ENCODE measurements at regions not wholly inside any gene's neighbourhood (a gene's known extent, or its start where the extent isn't known, plus 50 kb on each side); places are given as distances from the start of the nearest gene placed in this dataset.

- TF ChIP-seq CTCF (conservative IDR thresholded peaks at IDR 0.05; ENCODE audit: low read depth, low read length) = no peak
- no peak overlapping the region for H3K4me3 ChIP-seq (ENCODE audit: low read length)
- DNase-seq (ENCODE audit: low read depth) = no peak
Observed at GRCh38 chr14:94907626-94908261, 137.8 kb upstream of the GSC start.

- TF ChIP-seq CTCF (conservative IDR thresholded peaks at IDR 0.05; ENCODE audit: low read depth, low read length) = no peak
Observed at GRCh38 chr14:94906991-94907587, 137.2 kb upstream of the GSC start.

GRCh38 chr14:94906577-94906976, 136.7 kb upstream of the GSC start:
- TF ChIP-seq CTCF (conservative IDR thresholded peaks at IDR 0.05; ENCODE audit: low read depth, low read length) = no peak
- DNase-seq (ENCODE audit: low read depth) = no peak
- H3K4me3 ChIP-seq (ENCODE audit: low read length) = no peak overlapping the region

More at GRCh38 chr14:94906991-94907587, 137.2 kb upstream of the GSC start:
- H3K4me3 ChIP-seq (ENCODE audit: low read length) = no peak overlapping the region
- no peak for DNase-seq (ENCODE audit: low read depth)

GRCh38 chr14:94904636-94905035, 134.7 kb upstream of the GSC start:
- no peak for DNase-seq (ENCODE audit: low read depth)
- TF ChIP-seq CTCF (conservative IDR thresholded peaks at IDR 0.05; ENCODE audit: low read depth, low read length) = no peak
- no peak overlapping the region for H3K4me3 ChIP-seq (ENCODE audit: low read length)

GRCh38 chr14:94903883-94904282, 134.0 kb upstream of the GSC start:
- no peak for DNase-seq (ENCODE audit: low read depth)
- TF ChIP-seq CTCF (conservative IDR thresholded peaks at IDR 0.05; ENCODE audit: low read depth, low read length) = no peak
- H3K4me3 ChIP-seq (ENCODE audit: low read length) = no peak overlapping the region

GRCh38 chr14:94903338-94903737, 133.4 kb upstream of the GSC start:
- TF ChIP-seq CTCF (conservative IDR thresholded peaks at IDR 0.05; ENCODE audit: low read depth, low read length) = no peak
- H3K4me3 ChIP-seq (ENCODE audit: low read length) = no peak overlapping the region
- DNase-seq (ENCODE audit: low read depth) = no peak

- no peak overlapping the region for H3K4me3 ChIP-seq (ENCODE audit: low read length)
- DNase-seq (ENCODE audit: low read depth) = no peak
- no peak for TF ChIP-seq CTCF (conservative IDR thresholded peaks at IDR 0.05; ENCODE audit: low read depth, low read length)
Observed at GRCh38 chr14:94897561-94897960, 127.6 kb upstream of the GSC start.

All from retinal pigment epithelial cell (primary cell).